ENCODE measurements at regions not wholly inside any gene's neighbourhood (a gene's known extent, or its start where the extent isn't known, plus 50 kb on each side); places are given as distances from the start of the nearest gene placed in this dataset.

- TF ChIP-seq PRDM4 (CRISPR knock-in tag; IDR thresholded peaks at IDR 0.05; ENCODE audit: borderline replicate concordance) (no peak), ZNF547 (CRISPR knock-in tag; IDR thresholded peaks at IDR 0.05) (no peak), ZNF639 (CRISPR knock-in tag; conservative IDR thresholded peaks at IDR 0.05) (0 out of 2 replicates have a peak, but pooled peaks have one; percentile 33), MAF1 (CRISPR knock-in tag; IDR thresholded peaks at IDR 0.05; ENCODE audit: borderline replicate concordance) (no peak), STAG1 (CRISPR knock-in tag; IDR thresholded peaks at IDR 0.05) (no peak), DDIT3 (CRISPR knock-in tag; IDR thresholded peaks at IDR 0.05) (no peak), SP1 (IDR thresholded peaks at IDR 0.05) (no peak), SP1 (CRISPR knock-in tag; IDR thresholded peaks at IDR 0.05) (no peak), FOXJ3 (CRISPR knock-in tag; IDR thresholded peaks at IDR 0.05; ENCODE audit: borderline replicate concordance) (peak; percentile 78; the same call in 1 of the 2 replicates), CREB1 (IDR thresholded peaks at IDR 0.05) (peak; percentile 29; the same call in 1 of the 2 replicates), CREB1 (CRISPR knock-in tag; IDR thresholded peaks at IDR 0.05) (peak; percentile 72), AGO2 (optimal IDR thresholded peaks at IDR 0.05; ENCODE audit: low read depth, low read length) (no peak), ZNF576 (CRISPR knock-in tag; IDR thresholded peaks at IDR 0.05) (no peak), GATAD1 (CRISPR knock-in tag; IDR thresholded peaks at IDR 0.05) (peak; percentile 69), HOMEZ (CRISPR knock-in tag; IDR thresholded peaks at IDR 0.05; ENCODE audit: low read depth) (peak; percentile 96), AHR (CRISPR knock-in tag; IDR thresholded peaks at IDR 0.05) (no peak), NAIF1 (CRISPR knock-in tag; IDR thresholded peaks at IDR 0.05; ENCODE audit: borderline replicate concordance) (no peak), MXD1 (CRISPR knock-in tag; IDR thresholded peaks at IDR 0.05) (no peak), ZKSCAN8 (CRISPR knock-in tag; IDR thresholded peaks at IDR 0.05; ENCODE audit: borderline replicate concordance) (peak; percentile 90; the same call in 1 of the 2 replicates), ONECUT2 (CRISPR knock-in tag; IDR thresholded peaks at IDR 0.05) (no peak), HES4 (CRISPR knock-in tag; IDR thresholded peaks at IDR 0.05; ENCODE audit: borderline replicate concordance) (no peak), ZNF7 (CRISPR knock-in tag; IDR thresholded peaks at IDR 0.05) (no peak), ZNF12 (CRISPR knock-in tag; IDR thresholded peaks at IDR 0.05) (peak; percentile 81; the same call in 1 of the 2 replicates), THYN1 (CRISPR knock-in tag; IDR thresholded peaks at IDR 0.05; ENCODE audit: borderline replicate concordance, low read depth) (no peak), ZBTB43 (CRISPR knock-in tag; conservative IDR thresholded peaks at IDR 0.05) (no peak; the same call in 1 of the 2 replicates)
Measured at GRCh38 chr6:144415014-144415413, 129.9 kb downstream of the UTRN start (continued).

Measured in HepG2 (cell line).